HEK293T (cell line): ENCODE measurements at regions not wholly inside any gene's neighbourhood (a gene's known extent, or its start where the extent isn't known, plus 50 kb on each side); places are given as distances from the start of the nearest gene placed in this dataset.

Experiments
- ARNT ChIP-seq: fragments of 450-650 bp; IDR thresholded peaks from 2 replicates; pipeline ENCODE4 v1.6.1; 2017; ENCODE audit warnings: mild to moderate bottlenecking
- BHLHE40 ChIP-seq: fragments of 450-650 bp; IDR thresholded peaks from 2 replicates; pipeline ENCODE4 v1.6.1; 2016; ENCODE audit warnings: mild to moderate bottlenecking, moderate library complexity, borderline replicate concordance
- HDGF ChIP-seq: fragments of 450-650 bp; IDR thresholded peaks from 2 replicates; pipeline ENCODE4 v1.6.1; 2017; ENCODE audit warnings: antibody characterized with exemption, borderline replicate concordance
- L3MBTL2 ChIP-seq: fragments of 450-650 bp; conservative IDR thresholded peaks from 2 replicates; pipeline ENCODE4 v1.6.1; 2016; ENCODE audit warnings: mild to moderate bottlenecking
- LEF1 ChIP-seq: fragments of 450-650 bp; IDR thresholded peaks from 2 replicates; pipeline ENCODE4 v1.6.1; 2017; ENCODE audit warnings: mild to moderate bottlenecking, borderline replicate concordance
- NFRKB ChIP-seq: fragments of 450-650 bp; IDR thresholded peaks from 2 replicates; pipeline ENCODE4 v1.6.1; 2016; ENCODE audit warnings: mild to moderate bottlenecking, moderate library complexity
- SP1 ChIP-seq: fragments of 450-650 bp; IDR thresholded peaks from 2 replicates; pipeline ENCODE4 v1.6.1; 2017
- TARDBP ChIP-seq: fragments of 450-650 bp; IDR thresholded peaks from 2 replicates; pipeline ENCODE4 v1.6.1; 2016

GRCh38 chr18:73461780-73462059, 593.9 kb upstream of the NETO1 start:
- no peak for TF ChIP-seq SP1
- TF ChIP-seq NFRKB = no peak
- no peak for TF ChIP-seq HDGF
- TF ChIP-seq TARDBP = no peak
- TF ChIP-seq L3MBTL2 = no peak
- no peak for TF ChIP-seq ARNT
- TF ChIP-seq LEF1 = no peak
- TF ChIP-seq BHLHE40 = no peak
